Vagina (tissue), 2 donors: ENCODE measurements at regions not wholly inside any gene's neighbourhood (a gene's known extent, or its start where the extent isn't known, plus 50 kb on each side); places are given as distances from the start of the nearest gene placed in this dataset.

Source experiments
- CTCF ChIP-seq, 3 experiments: fragments of 450-650 bp in 2 of 3; fragments of 200-600 bp in 1 of 3; sonication (generic) in 1 of 3; IDR thresholded peaks; one replicate each; pipeline ENCODE4 v1.5.1; 2017 to 2019; ENCODE audit warnings: antibody characterized with exemption in 3 of 3, mild to moderate bottlenecking in 2 of 3, moderate library complexity in 2 of 3
- POLR2A ChIP-seq, 2 donors: fragments of 450-650 bp; IDR thresholded peaks; one replicate each; pipeline ENCODE4 v1.6.1; 2017; ENCODE audit warnings: antibody characterized with exemption in 2 of 2, mild to moderate bottlenecking in 2 of 2, moderate library complexity in 2 of 2

DNA sequence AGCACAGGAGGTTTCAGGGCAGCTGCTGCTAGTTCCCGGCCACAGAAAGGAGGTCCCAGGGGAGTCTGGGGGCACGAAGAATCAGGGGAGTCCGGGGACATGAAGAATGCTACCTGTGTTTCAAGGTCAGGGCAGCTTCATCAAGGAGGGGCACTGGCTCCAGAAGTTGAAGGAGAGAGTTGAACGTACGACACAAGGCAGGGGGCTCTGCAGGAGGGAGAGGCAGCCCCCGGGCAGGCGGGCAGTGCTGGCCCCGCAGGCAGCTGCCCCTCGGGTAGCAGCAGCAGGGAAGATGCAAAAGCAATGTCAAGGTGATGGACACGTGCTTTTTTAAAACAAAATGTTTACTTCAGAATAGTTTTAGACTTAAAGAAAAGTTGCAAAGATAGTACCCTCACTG, 134.7 kb upstream of the RNF32 start:
- TF ChIP-seq POLR2A (IDR thresholded peaks at IDR 0.05): no peak
- TF ChIP-seq CTCF (IDR thresholded peaks at IDR 0.05): no peak
